ENCODE measurements at regions not wholly inside any gene's neighbourhood (a gene's known extent, or its start where the extent isn't known, plus 50 kb on each side); places are given as distances from the start of the nearest gene placed in this dataset.

- DNase-seq: no peak
Observed at GRCh38 chr1:69163779-69164178, 403.9 kb upstream of the LRRC7 start.

- no peak for DNase-seq
Observed at GRCh38 chr1:69167876-69168275, 399.8 kb upstream of the LRRC7 start.

GRCh38 chr1:69171248-69171647 is 396.5 kb upstream of the LRRC7 start:
- no peak for DNase-seq

- no peak for DNase-seq
Observed at GRCh38 chr1:69172003-69173000, 395.4 kb upstream of the LRRC7 start.

- DNase-seq: no peak
Observed at GRCh38 chr1:69175053-69175452, 392.7 kb upstream of the LRRC7 start.

GRCh38 chr1:69180358-69180757 is 387.4 kb upstream of the LRRC7 start:
- DNase-seq: no peak

GRCh38 chr1:69185378-69185777 is 382.3 kb upstream of the LRRC7 start:
- DNase-seq: no peak

- DNase-seq: no peak
Observed at GRCh38 chr1:69191335-69191734, 376.4 kb upstream of the LRRC7 start.

GRCh38 chr1:69195136-69195535 is 372.6 kb upstream of the LRRC7 start:
- no peak for DNase-seq

- no peak for DNase-seq
Observed at GRCh38 chr1:69196071-69196470, 371.7 kb upstream of the LRRC7 start.

GRCh38 chr1:69197816-69198215 is 369.9 kb upstream of the LRRC7 start:
- no peak for DNase-seq

GRCh38 chr1:69201716-69202115 is 366.0 kb upstream of the LRRC7 start:
- DNase-seq: no peak

GRCh38 chr1:69203166-69203565 is 364.6 kb upstream of the LRRC7 start:
- no peak for DNase-seq

GRCh38 chr1:69213644-69214043 is 354.1 kb upstream of the LRRC7 start:
- no peak for DNase-seq

- no peak for DNase-seq
Observed at GRCh38 chr1:69215883-69216282, 351.8 kb upstream of the LRRC7 start.

- DNase-seq: no peak
Observed at GRCh38 chr1:69220672-69221071, 347.1 kb upstream of the LRRC7 start.

- peak; percentile 61 for DNase-seq
Observed at GRCh38 chr1:69221524-69221923, 346.2 kb upstream of the LRRC7 start.

GRCh38 chr1:69223156-69223555 is 344.6 kb upstream of the LRRC7 start:
- DNase-seq: no peak

GRCh38 chr1:69228501-69228900 is 339.2 kb upstream of the LRRC7 start:
- no peak for DNase-seq

GRCh38 chr1:69230208-69230607 is 337.5 kb upstream of the LRRC7 start:
- no peak for DNase-seq

GRCh38 chr1:69233463-69233862 is 334.3 kb upstream of the LRRC7 start:
- no peak for DNase-seq

- DNase-seq: no peak
Observed at GRCh38 chr1:69244211-69244610, 323.5 kb upstream of the LRRC7 start.

- DNase-seq: no peak
Observed at GRCh38 chr1:69246109-69246508, 321.6 kb upstream of the LRRC7 start.

- no peak for DNase-seq
Observed at GRCh38 chr1:69246710-69247109, 321.0 kb upstream of the LRRC7 start.

All from left kidney (tissue), 1 donor.